SJSA1 (cell line): ENCODE measurements at regions not wholly inside any gene's neighbourhood (a gene's known extent, or its start where the extent isn't known, plus 50 kb on each side); places are given as distances from the start of the nearest gene placed in this dataset.

Experiments
- DNase-seq, 2 experiments: peaks; one replicate each; pipeline ENCODE4 v3.0.0-alpha.2; 2015 to 2020; ENCODE audit warnings: low spot score in 2 of 2, low read depth in 1 of 2
- H3K27ac ChIP-seq: fragments of 250-450 bp; sonication (Bioruptor Pico); 2 replicates; pipeline ENCODE4 v1.5.1; 2020; ENCODE audit warnings: mild to moderate bottlenecking, moderate library complexity
- H3K27me3 ChIP-seq: fragments of 250-450 bp; sonication (Bioruptor Pico); replicated peaks from 2 replicates; pipeline ENCODE4 v1.5.1; 2020; ENCODE audit warnings: mild to moderate bottlenecking, moderate library complexity
- H3K36me3 ChIP-seq: fragments of 250-450 bp; sonication (Bioruptor Pico); 2 replicates; pipeline ENCODE4 v1.5.1; 2020; ENCODE audit warnings: mild to moderate bottlenecking
- H3K4me1 ChIP-seq: fragments of 250-450 bp; sonication (Bioruptor Pico); replicated peaks from 2 replicates; pipeline ENCODE4 v1.6.1; 2021; ENCODE audit warnings: mild to moderate bottlenecking
- H3K4me3 ChIP-seq: fragments of 250-450 bp; sonication (Bioruptor Pico); 2 replicates; pipeline ENCODE4 v1.5.1; 2020; ENCODE audit warnings: mild to moderate bottlenecking
- H3K9me3 ChIP-seq: fragments of 250-450 bp; sonication (Bioruptor Pico); replicated peaks from 2 replicates; pipeline ENCODE4 v1.5.1; 2020; ENCODE audit warnings: mild to moderate bottlenecking

- no peaks in the 10 kb centered on the region for H3K27me3 ChIP-seq
- H3K4me3 ChIP-seq, result peak overlapping the region; percentile 52
- 0 out of 2 replicates have a peak, but pooled peaks cover 5% of the 10 kb centered on the region for H3K9me3 ChIP-seq
- peaks cover 5% of the 10 kb centered on the region for H3K36me3 ChIP-seq
- DNase-seq, result peak in 1 of 2 experiments; percentile 35
- H3K4me1 ChIP-seq, result peaks cover 35% of the 10 kb centered on the region
- peak overlapping the region; percentile 90 for H3K27ac ChIP-seq
These were observed 217.2 kb upstream of the MKLN1 start for GRCh38 chr7:131110297-131111080.

DNA sequence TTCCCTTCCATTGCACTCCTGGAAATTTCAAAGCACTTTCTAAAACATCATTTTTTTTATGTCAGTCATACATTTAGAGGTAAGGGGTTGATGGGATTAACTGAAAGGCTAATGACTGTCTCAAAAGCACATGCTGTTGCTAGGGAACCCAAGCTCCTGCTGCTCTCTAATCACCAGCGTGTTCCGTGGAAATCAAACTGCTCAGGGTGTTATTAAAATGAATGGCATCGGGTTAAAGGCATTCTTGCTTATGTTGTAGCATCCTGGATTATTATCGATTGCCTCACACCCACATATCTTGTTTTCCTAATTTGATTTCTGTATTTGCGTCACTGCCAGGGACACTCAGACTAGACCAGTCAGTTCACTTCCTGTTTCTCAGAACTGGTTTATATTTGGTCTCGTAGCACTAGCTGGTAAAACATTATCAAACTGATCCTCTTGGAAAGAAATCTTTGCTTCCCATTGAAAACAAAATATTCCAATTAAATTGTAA lies 216.5 kb upstream of the MKLN1 start:
- H3K9me3 ChIP-seq, result 0 out of 2 replicates have a peak, but pooled peaks cover 3% of the 10 kb centered on the region
- H3K4me1 ChIP-seq, result peaks cover 33% of the 10 kb centered on the region
- H3K4me3 ChIP-seq, result peak overlapping the region; percentile 52
- DNase-seq, result peak in 1 of 2 experiments; percentile 65
- peaks cover 2% of the 10 kb centered on the region for H3K36me3 ChIP-seq
- H3K27me3 ChIP-seq, result no peaks in the 10 kb centered on the region
- peak overlapping the region; percentile 90 for H3K27ac ChIP-seq

- DNase-seq, result no peak
- H3K27me3 ChIP-seq, result no peaks in the 10 kb centered on the region
- 0 out of 2 replicates have a peak, but pooled peaks cover 2% of the 10 kb centered on the region for H3K9me3 ChIP-seq
- no peaks in the 10 kb centered on the region for H3K36me3 ChIP-seq
- peaks cover 33% of the 10 kb centered on the region for H3K4me1 ChIP-seq
- peak overlapping the region; percentile 90 for H3K27ac ChIP-seq
- no peak overlapping the region for H3K4me3 ChIP-seq
These were observed 215.9 kb upstream of the MKLN1 start for GRCh38 chr7:131111792-131112191.

- Histone ChIP-seq H3K27ac (no peak overlapping the region), H3K4me1 (peaks cover 33% of the 10 kb centered on the region), H3K36me3 (no peaks in the 10 kb centered on the region), H3K9me3 (0 out of 2 replicates have a peak, but pooled peaks cover 2% of the 10 kb centered on the region), H3K27me3 (no peaks in the 10 kb centered on the region), H3K4me3 (no peak overlapping the region)
- DNase-seq, result no peak
These were observed 215.2 kb upstream of the MKLN1 start for GRCh38 chr7:131112431-131112830.

DNA sequence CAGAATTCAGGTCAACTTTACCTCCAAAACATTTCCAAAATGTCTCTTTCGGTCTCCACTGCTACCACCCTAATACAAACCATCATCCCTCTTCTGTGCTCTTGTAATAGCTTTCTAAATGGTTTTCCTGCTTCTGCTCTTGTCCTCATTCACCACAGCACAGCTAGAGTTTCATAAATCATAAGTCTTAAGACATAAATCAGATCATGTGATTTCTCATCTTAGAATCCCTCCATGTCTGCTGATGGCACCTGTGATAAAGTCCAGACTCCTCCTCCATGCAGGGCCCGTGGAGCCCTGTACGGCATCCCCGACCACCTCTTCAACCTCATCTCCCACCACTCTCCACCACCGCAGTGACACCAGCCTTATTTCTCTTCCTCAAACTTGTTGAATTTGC lies 212.3 kb upstream of the MKLN1 start:
- Histone ChIP-seq H3K9me3 (no peaks in the 10 kb centered on the region), H3K4me3 (no peak overlapping the region), H3K27me3 (no peaks in the 10 kb centered on the region), H3K36me3 (no peaks in the 10 kb centered on the region), H3K27ac (no peak overlapping the region), H3K4me1 (peaks cover 12% of the 10 kb centered on the region)
- DNase-seq, result no peak

- H3K36me3 ChIP-seq, result no peaks in the 10 kb centered on the region
These were observed 210.2 kb upstream of the MKLN1 start for GRCh38 chr7:131117439-131117838.

DNA sequence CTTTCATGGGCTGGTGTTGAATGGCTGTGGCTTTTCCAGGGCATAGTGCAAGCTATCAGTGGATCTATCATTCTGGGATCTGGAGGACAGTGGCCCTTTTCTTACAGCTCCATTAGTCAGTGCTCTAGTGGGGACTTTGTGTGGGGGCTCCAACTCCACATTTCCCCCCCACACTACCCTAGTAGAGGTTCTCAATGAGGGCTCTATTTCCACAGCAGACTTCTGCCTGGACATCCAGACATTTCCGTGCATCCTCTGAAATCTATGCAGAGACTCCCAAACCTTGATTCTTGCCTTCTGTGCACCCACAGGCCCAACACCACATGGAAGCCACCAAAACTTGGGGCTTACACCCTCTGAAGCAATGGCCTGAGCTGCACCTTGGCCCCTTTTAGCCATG lies 208.3 kb upstream of the MKLN1 start:
- no peak for DNase-seq
- H3K27me3 ChIP-seq, result no peaks in the 10 kb centered on the region
- no peaks in the 10 kb centered on the region for H3K9me3 ChIP-seq
- no peaks in the 10 kb centered on the region for H3K4me1 ChIP-seq
- H3K36me3 ChIP-seq, result no peaks in the 10 kb centered on the region
- no peak overlapping the region for H3K4me3 ChIP-seq
- H3K27ac ChIP-seq, result no peak overlapping the region

More at GRCh38 chr7:131117439-131117838, 210.2 kb upstream of the MKLN1 start:
- Histone ChIP-seq H3K4me3 (no peak overlapping the region), H3K9me3 (no peaks in the 10 kb centered on the region), H3K27me3 (no peaks in the 10 kb centered on the region), H3K27ac (no peak overlapping the region), H3K4me1 (no peaks in the 10 kb centered on the region)
- no peak for DNase-seq

DNA sequence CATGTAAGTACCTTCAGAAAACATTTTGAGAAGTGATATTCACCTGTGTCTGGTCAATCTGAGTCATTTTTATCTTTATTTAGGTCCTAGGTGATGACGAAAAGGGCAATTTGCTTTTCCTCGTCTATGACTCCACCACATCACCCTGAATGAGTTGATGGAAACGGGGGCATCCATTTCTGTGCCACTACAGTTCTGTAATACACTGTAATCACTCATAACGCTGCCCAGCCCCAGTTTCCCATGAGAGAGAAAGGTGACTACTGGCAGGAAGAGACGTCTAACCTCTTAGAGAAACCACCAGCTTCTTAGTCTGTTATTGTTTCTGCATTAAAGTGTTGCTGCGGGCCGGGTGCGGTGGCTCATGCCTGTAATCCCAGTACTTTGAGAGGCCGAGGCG lies 205.3 kb upstream of the MKLN1 start:
- Histone ChIP-seq H3K36me3 (no peaks in the 10 kb centered on the region), H3K4me3 (no peak overlapping the region), H3K4me1 (no peaks in the 10 kb centered on the region), H3K9me3 (no peaks in the 10 kb centered on the region), H3K27me3 (no peaks in the 10 kb centered on the region), H3K27ac (no peak overlapping the region)
- no peak for DNase-seq

- H3K4me1 ChIP-seq, result no peaks in the 10 kb centered on the region
- no peaks in the 10 kb centered on the region for H3K36me3 ChIP-seq
- no peak for DNase-seq
- H3K9me3 ChIP-seq, result no peaks in the 10 kb centered on the region
- no peak overlapping the region for H3K27ac ChIP-seq
- no peak overlapping the region for H3K4me3 ChIP-seq
- no peaks in the 10 kb centered on the region for H3K27me3 ChIP-seq
These were observed 203.6 kb upstream of the MKLN1 start for GRCh38 chr7:131124001-131124629.

DNA sequence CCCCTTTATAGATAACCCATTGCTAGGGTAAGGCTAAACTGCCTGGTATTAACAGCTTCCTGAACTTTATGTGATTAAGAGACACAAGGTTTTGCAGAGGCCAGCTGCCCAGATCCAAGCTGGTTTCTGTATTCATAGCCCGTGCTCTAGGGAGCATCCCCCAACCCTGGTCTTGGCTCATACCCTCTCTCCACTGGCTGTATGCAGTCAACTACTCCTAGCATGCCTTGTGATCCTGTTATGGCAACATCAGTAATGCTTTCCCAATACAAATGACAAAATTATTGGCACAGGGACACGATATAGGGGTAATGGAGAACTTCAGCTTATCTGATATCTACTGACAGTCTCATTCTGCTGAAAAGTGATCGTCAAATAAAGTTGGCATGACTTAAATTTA lies 202.8 kb upstream of the MKLN1 start:
- Histone ChIP-seq H3K9me3 (no peaks in the 10 kb centered on the region), H3K27ac (no peak overlapping the region), H3K4me3 (no peak overlapping the region), H3K36me3 (no peaks in the 10 kb centered on the region), H3K27me3 (no peaks in the 10 kb centered on the region), H3K4me1 (no peaks in the 10 kb centered on the region)
- no peak for DNase-seq

GRCh38 chr7:131130324-131130723 lies 197.4 kb upstream of the MKLN1 start:
- Histone ChIP-seq H3K27ac (no peak overlapping the region), H3K9me3 (no peaks in the 10 kb centered on the region), H3K27me3 (no peaks in the 10 kb centered on the region; the same call in 1 of the 2 replicates), H3K36me3 (no peaks in the 10 kb centered on the region), H3K4me1 (peaks cover 4% of the 10 kb centered on the region; the same call in 1 of the 2 replicates), H3K4me3 (no peak overlapping the region)
- DNase-seq, result no peak

- Histone ChIP-seq H3K36me3 (no peaks in the 10 kb centered on the region), H3K4me1 (peaks cover 4% of the 10 kb centered on the region; the same call in 1 of the 2 replicates), H3K27ac (no peak overlapping the region), H3K27me3 (no peaks in the 10 kb centered on the region; the same call in 1 of the 2 replicates), H3K4me3 (no peak overlapping the region), H3K9me3 (no peaks in the 10 kb centered on the region)
- DNase-seq, result no peak
These were observed 196.5 kb upstream of the MKLN1 start for GRCh38 chr7:131131012-131131745.

DNA sequence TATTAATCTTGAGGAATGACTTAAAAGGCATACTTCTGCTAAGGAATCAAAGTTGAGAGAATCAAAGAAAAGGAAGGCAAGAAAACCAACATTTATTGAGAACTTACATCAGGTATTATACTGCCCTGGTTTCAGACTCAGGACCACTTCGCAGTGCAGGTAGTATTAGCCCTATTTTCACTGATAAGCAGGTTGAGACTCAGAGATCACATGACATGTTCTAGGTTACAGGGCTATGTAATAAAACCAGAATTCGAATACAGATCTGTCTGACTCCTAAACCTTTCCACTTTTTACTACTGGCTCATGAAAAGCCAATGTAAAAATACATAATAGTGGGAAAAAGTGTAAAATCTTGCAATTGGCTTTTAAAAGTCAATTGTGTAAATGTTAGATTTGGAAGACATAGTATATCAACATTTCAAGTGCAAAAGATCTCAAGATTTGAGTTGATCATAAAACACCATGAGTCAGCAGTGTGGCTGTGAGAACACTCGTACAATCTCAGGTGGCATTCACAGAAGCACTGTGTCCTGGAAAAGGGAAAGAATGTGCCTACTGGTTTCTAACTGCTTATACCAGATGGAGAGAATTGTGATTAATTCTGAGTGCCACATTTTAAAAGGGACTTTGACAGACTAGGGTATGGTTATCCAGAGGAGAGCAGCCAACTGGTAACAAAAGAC lies 195.8 kb upstream of the MKLN1 start:
- no peak for DNase-seq
- H3K36me3 ChIP-seq, result no peaks in the 10 kb centered on the region
- peaks cover 4% of the 10 kb centered on the region; the same call in 1 of the 2 replicates for H3K4me1 ChIP-seq
- no peaks in the 10 kb centered on the region for H3K9me3 ChIP-seq
- no peaks in the 10 kb centered on the region; the same call in 1 of the 2 replicates for H3K27me3 ChIP-seq
- no peak overlapping the region for H3K4me3 ChIP-seq
- no peak overlapping the region for H3K27ac ChIP-seq
